C4-2B (cell line): ENCODE measurements at regions not wholly inside any gene's neighbourhood (a gene's known extent, or its start where the extent isn't known, plus 50 kb on each side); places are given as distances from the start of the nearest gene placed in this dataset.

Source experiments
- ZFX ChIP-seq: fragments of 450-650 bp; IDR thresholded peaks from 2 replicates; pipeline ENCODE4 v1.6.1; 2017
- TF ChIP-seq, protein P1 (sequence below): fragments of 450-650 bp; conservative IDR thresholded peaks from 2 replicates; pipeline ENCODE4 v1.5.1; 2017; ENCODE audit warnings: mild to moderate bottlenecking

DNA sequence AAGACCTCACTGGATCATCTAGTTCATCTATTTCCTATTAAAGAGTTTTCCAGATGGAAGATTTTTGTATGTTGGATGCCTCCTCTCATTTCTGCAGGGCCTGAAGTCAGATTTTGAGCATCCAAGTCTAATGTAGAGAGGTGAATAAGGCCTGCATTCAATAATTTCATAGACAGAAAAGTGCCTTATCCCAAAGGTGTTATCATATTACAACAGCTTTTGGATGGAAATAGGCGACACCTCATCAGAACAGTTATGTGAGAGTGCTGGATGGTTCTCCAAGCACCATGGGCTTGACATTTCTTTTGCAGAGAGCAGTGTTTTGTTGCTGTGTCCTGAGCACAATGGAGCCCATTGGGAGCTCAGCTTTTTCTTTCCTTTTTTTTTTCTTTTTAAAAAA lies 162.4 kb upstream of the MEOX2 start:
- TF ChIP-seq, protein P1, sequence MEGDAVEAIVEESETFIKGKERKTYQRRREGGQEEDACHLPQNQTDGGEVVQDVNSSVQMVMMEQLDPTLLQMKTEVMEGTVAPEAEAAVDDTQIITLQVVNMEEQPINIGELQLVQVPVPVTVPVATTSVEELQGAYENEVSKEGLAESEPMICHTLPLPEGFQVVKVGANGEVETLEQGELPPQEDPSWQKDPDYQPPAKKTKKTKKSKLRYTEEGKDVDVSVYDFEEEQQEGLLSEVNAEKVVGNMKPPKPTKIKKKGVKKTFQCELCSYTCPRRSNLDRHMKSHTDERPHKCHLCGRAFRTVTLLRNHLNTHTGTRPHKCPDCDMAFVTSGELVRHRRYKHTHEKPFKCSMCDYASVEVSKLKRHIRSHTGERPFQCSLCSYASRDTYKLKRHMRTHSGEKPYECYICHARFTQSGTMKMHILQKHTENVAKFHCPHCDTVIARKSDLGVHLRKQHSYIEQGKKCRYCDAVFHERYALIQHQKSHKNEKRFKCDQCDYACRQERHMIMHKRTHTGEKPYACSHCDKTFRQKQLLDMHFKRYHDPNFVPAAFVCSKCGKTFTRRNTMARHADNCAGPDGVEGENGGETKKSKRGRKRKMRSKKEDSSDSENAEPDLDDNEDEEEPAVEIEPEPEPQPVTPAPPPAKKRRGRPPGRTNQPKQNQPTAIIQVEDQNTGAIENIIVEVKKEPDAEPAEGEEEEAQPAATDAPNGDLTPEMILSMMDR, result no peak
- TF ChIP-seq ZFX, result no peak
